ENCODE measurements at regions not wholly inside any gene's neighbourhood (a gene's known extent, or its start where the extent isn't known, plus 50 kb on each side); places are given as distances from the start of the nearest gene placed in this dataset.

GRCh38 chr7:25642849-25643248 is 414.6 kb upstream of the NPVF start:
- no peak for DNase-seq

DNA sequence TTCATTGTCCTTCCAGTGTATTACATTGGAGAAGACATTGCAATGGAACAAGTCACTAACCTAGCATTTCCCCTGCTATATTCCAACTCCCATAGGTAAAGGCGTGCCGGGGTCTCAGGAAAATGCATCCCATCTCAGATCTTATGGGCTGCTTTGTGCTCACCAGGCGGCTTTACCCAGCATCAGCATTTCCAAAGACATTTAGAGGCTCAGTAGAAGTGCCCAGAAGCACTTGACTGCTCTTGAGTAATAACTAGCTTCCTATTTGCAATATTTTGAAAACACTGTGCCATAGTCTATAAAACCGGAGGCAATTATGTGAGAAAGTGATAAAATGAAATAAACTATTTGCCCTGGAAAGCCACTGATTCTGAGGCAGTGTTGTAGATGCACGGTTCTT is 415.0 kb upstream of the NPVF start:
- no peak for DNase-seq

DNA sequence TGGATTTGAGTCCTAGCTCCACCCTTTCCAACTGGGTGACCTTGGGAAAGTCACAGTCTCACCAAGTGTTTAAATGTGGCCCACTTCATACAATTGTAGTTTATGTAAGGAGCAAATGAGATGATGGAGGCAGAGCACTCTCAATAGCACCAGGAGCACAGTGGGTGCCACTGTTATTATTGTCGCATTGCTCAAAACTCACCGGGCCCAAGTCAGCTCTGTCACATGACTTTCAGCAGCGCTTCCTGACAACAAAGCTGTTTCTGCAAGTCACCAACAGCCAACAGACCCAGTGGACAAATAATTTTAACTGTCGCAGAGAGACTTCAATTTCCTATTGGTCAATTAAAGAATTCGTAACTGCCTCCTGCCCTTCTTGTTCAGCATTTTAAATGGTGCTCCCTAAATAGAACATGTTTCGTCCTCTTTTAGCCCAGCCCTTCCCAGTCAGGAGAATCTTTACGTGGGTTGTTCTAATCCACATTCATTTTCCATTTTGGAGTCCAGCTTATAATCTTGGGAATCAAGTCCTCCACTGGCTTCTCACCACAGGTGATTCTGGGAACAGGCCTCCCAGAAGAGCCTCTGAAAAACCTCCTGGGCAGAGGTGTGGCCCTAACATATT is 415.6 kb upstream of the NPVF start:
- no peak for DNase-seq

GRCh38 chr7:25646726-25647413 is 418.6 kb upstream of the NPVF start:
- DNase-seq: no peak

DNA sequence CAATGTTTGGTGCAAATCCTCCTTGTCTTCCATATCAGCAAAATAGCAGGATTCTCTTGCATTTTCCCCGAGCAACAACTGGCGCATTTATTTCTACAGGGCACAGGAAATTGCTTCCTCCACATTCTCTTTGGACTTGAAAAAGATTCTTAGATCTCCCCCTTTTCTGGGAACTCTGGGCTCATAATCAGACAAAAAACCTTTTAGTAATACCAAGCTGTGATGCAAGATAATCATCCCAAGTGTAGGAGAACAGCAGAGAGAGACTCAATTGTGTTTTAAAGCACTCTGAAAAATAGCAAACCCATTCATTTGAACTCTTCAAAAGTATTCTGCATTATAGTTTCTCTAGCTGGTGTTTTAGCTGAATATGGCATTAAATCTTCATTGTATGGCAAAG is 419.6 kb upstream of the NPVF start:
- no peak for DNase-seq

GRCh38 chr7:25652366-25652765 is 424.1 kb upstream of the NPVF start:
- DNase-seq: no peak

GRCh38 chr7:25653384-25653783 is 425.1 kb upstream of the NPVF start:
- no peak for DNase-seq

GRCh38 chr7:25656071-25656470 is 427.8 kb upstream of the NPVF start:
- no peak for DNase-seq

- no peak for DNase-seq
Observed at GRCh38 chr7:25656581-25657026, 428.3 kb upstream of the NPVF start.

- no peak for DNase-seq
Observed at GRCh38 chr7:25658375-25658774, 430.1 kb upstream of the NPVF start.

DNA sequence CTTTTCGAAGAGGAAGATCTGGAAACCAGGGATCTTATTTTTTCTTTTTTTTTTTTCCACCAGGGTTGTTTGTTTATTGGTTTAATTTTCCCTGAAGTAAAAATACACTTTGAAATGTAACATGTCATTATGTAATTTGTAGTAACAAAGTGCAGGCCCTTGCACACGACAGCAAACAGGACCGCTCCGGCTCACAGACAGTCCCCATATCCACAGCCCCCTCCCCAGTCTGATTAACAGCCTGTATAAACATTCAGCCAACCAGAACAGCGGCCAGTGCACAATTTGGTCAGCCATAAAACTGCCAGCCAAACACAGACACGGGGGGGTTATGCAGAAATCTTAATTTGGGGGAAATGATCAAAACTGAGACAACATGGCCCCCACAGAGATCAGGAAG is 431.6 kb upstream of the NPVF start:
- DNase-seq: no peak

DNA sequence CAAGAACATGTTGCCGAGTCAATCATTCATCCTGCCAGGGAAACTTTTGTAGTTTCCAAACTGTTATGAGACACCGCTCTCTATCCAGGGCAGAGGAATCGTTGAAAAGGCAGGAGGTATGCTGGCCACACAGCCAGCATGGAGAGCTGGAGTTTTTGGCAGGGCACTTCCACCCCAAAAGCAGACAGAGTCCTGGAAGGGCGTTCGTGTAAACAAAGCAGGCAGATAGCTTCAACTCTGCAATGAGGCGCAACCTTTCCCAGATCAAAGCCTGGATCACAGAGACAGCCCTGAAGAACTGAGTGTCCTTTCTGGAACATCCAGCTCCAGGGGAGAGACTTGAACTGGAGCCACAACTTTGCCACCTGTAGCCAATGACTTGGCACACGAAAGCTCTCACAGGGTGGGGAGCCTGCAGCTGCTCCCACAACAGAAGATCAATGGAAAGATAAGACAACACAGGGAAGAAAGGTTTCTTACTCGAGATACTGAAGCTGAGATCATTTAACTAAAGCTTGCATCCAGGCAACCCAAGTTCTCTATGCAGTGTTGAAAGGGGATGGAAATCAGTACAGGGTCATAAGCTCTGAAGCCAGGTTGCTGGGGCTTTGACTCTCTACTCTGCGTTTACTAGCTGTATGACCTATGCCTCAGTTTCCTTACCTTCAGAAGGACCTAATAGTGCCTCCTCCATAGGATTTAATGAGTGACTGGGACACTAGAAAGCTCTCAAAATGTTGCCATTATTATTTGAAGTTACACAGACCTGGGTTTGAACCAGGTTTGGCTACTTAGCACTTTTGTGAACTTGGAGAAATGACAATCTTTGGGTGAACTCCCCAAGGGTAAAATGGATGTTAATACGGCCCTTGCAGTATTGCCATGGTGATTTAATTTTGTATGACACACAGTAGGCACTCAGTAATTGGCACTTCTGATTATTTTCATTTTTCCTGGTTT is 434.8 kb upstream of the NPVF start:
- DNase-seq: no peak

DNA sequence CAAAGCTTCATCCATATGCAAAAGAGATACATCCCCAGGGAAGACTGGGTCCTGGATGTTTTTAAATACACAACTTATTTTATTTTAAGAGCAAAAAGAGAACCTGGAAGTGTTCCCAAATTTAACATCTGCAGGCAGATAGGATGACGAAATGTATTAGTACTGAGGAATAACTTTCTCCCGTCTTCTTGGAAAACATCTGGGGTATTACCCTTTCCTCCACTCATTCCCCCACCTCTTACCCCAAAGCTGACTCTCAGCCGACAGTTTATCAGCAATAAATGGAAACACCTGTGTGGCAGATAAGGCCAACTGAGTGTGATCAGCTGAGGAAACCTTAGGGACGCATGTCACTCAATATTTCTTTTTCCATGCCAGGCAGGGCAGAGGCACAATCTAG is 435.6 kb upstream of the NPVF start:
- DNase-seq: no peak

DNA sequence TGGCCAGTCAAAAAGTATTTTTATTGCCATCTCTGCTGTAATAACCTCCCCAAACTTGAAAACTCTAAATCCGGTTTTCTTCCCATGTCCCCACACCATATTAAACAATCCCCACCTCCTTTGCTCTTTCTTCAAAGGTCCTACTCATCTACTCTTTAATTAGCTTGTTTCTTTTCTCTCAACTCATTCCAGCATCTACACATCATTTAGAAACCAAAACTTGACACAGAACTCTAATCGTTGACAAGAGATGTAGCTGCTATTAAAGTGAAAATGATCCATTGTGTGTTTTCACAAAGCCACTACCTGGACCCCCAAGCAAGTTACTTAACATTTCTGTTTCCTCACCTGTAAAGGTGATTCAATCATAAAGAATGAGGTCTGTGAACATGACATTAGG is 436.3 kb upstream of the NPVF start:
- DNase-seq: no peak

DNA sequence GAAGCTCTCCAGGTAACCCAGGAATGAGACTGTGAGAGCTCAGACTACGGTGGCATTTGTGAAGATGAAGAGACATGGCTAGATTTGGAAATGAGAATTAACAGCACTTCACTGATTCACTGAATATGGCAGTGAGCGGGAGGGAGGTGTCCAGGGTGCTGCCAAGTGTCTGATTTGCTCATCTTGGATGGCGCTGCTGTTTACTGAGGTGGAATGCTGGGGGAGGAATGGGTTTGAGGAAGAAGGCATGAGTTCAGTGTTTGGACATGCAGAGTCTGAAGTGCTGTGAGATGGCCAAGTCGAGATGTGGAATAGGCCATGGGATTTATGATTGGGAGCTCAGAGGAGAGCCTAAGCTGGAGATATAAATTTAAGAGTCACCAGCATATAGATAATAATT is 437.1 kb upstream of the NPVF start:
- no peak for DNase-seq

GRCh38 chr7:25665903-25666670 is 437.8 kb upstream of the NPVF start:
- DNase-seq: no peak

DNA sequence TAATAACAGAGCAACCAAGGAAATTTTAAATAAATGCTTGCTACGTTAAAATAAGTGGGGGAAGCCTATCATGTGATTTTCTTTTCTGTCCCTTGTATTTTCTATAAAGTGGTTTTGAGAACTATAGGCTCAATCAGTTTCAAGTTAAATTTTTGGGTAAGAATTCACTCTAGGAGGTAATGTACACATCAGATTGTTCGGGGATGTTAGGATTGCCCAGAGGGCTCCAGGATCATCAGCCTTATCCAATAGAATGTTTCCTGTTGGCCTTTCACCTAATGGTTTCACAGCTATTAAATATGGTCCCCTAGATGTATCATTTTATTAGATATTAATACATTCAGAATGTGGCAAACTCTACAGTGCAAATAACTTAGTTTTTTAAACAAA is 438.4 kb upstream of the NPVF start:
- DNase-seq: no peak

GRCh38 chr7:25669281-25669781 is 441.0 kb upstream of the NPVF start:
- no peak for DNase-seq

- DNase-seq: no peak
Observed at GRCh38 chr7:25669961-25670841, 441.9 kb upstream of the NPVF start.

DNA sequence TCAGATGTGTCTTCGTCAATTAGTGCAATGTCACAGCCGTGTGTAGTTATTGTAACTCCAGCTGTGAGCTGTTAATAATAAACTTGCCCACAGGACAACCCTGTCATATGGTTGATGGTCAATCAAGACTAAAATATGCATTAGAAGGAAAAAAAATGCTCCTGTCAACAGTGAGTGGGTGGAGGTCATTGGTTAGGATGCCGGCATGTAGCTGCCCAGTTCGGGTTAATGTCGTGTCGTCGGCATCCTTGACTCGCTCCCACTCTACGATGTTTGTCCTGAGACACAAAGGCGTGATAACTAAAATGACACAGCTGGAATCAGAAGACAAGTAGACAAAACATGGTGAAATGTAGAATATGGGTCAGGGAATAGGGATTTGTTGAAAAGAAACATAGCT is 442.8 kb upstream of the NPVF start:
- no peak for DNase-seq

GRCh38 chr7:25672496-25672895 is 444.2 kb upstream of the NPVF start:
- DNase-seq: no peak

All from DMS 273 treated with DMSO at 0.1 percent for 48 hours (cell line).